Esophagus mucosa (tissue), 1 donor: ENCODE measurements at regions not wholly inside any gene's neighbourhood (a gene's known extent, or its start where the extent isn't known, plus 50 kb on each side); places are given as distances from the start of the nearest gene placed in this dataset.

Experiments used
- ATAC-seq: fragments of 200-7000 bp; cut with Tn5 transposase; one replicate; pipeline ENCODE4 v1.9.1; 2020
- donor health status: DM: yes; HTN: yes; CAD: no.

- peak; percentile 78 for ATAC-seq
These were observed 435.8 kb upstream of the MGMT start for GRCh38 chr10:129030996-129031843.

DNA sequence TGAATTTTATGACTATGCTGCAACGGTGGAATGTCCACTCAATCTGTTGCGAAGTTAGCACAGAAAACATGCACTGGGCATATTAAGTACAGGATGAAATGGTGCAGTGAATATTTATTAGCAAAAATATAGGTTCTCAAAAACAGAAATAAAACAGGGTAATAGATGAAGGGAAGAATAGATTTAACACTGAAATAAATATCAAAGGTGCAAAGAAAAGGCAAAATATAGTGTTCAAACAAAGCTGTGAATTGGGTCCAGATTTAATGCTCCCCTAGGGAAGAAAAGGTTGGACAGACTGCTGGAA, 435.2 kb upstream of the MGMT start:
- ATAC-seq: no peak

GRCh38 chr10:129032372-129033313, 434.4 kb upstream of the MGMT start:
- ATAC-seq: no peak

- ATAC-seq: no peak
These were observed 433.7 kb upstream of the MGMT start for GRCh38 chr10:129033340-129033739.

GRCh38 chr10:129033790-129034272, 433.2 kb upstream of the MGMT start:
- ATAC-seq: no peak

DNA sequence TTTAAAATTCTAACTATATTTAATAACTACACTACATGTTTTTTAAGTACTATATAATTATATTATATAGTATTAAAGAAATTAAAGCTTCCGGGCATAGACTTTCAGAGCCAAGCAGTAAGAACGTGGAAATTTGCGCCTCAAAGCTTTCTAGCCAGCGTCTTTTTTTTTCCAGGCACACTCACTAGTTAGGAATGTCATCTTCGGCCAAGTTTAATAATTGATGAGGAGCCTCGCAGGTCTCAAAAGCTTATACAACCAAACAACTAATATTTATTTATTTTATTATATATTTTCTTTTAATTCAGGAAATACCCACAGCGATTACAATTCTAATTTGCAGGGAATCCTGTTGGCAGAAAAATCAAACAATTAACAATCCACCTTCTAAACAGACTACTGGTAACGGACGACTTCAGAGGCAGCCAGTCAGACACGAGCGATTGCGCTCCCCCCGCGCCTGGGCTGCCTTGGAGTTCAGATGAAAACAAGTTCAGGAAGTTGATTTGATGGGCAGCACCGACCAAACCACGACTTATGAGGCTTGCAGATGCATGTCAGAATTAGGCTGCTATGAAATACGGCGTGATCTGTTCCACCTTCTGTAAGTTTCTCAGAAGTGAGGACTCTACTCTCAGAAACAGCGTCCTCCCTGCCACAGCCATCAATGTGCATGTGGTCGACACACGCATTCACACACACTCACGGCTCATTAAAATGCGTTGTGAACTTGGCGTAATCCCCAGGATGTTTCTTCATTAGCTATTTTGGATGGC, 431.8 kb upstream of the MGMT start:
- ATAC-seq: no peak

DNA sequence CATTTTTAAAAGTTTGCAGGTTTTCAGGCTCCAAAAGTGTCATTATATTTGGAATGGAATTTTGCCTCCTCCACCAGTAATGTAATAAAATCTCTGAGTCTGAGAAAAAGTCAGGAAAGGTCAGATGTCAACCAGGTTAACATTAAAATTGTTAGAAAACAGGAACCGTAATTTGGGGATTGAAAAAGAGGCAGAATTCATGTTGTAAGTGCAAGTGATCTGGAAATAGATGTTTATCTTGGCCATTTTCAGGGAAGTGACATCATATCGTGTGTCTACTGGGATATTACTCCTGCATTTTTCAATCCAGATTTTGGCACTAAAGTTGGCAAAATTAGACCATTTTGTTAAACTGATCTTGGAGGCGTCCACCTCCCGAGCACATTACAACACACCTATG, 428.5 kb upstream of the MGMT start:
- ATAC-seq: no peak

DNA sequence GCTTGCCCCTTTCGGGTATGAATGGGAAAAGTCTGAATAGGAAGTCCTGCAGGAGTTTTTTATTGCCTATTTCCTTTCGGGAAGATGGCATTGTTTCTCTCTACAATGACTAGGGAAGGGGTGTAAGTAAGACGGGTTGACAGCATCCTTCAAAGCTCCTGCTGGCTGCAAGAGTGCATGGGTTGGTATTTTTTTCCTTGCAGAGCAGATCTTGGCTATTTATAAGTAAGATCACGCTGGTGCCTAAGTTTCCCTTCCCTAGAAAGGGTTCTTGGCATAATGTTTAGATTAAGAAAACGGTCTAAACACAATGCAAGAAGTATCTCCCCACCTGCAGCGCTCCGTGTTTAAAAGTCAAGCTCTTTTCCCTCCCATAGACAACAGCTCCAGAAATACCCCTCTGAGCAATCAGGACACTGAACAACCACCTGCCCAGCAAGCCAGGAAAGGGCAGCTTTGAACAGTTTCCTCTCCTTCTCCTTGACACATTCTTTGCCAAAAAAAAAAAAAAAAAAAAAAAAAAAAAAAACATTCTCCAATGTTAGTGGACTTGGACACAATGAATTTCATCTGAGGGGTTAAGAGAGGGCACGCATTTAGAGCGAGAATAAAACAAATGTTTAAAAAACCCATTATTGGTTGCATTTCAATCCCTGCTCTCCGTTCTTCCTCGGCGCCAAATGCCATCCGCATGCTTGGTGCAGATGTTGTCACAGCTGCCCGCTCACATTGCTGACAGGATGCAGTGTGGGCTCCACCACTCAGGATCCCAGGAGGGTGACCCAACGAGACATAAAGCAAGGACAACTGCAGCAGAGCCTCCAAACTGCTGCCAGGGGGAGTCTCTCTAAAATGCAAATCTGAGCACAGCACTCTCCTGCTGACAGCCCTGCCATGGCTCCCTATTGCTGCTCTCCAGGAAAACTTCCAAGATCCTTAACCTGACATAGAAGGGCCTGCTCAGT, 427.4 kb upstream of the MGMT start:
- ATAC-seq: no peak

- no peak for ATAC-seq
These were observed 426.7 kb upstream of the MGMT start for GRCh38 chr10:129040377-129040776.

GRCh38 chr10:129041916-129042315, 425.1 kb upstream of the MGMT start:
- no peak for ATAC-seq

DNA sequence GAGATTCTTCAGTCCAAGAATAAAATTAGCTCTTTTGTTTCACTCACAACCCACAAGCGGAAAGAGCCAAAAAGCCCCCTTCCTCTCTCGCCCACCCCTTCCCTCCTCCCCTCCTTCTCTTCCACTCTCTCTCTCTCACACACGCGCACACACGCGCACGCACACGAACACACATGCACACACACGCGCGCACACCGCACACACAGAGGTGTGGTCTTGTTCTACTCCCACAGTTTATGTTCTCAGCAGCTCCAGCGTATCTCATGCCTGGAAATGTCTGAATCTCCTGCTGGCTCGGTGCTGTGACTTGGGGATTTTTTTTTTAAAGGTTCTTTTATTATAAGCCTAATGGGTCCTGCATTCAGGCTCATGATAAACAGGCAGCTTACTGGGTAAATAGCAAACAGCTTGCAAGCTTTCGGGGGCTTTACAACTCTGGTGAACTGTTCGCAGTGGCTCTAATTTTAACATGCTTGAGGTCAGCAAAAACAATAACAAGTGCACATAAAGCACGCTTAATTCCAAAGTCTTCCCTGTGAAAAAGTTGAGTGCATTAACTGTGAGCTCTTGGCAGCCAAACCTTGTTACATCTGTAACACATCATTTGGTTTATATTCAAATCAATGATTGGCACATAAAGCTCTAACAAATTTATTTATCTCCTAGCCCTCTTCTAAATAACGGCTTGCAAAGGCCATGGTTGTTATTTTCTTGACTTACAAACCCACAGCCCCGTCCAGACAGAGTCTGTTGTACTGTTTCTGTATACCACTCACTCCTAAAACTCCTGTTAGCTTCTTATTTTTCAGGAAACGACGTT, 424.1 kb upstream of the MGMT start:
- ATAC-seq: no peak

- ATAC-seq: no peak
These were observed 423.4 kb upstream of the MGMT start for GRCh38 chr10:129043691-129044090.

DNA sequence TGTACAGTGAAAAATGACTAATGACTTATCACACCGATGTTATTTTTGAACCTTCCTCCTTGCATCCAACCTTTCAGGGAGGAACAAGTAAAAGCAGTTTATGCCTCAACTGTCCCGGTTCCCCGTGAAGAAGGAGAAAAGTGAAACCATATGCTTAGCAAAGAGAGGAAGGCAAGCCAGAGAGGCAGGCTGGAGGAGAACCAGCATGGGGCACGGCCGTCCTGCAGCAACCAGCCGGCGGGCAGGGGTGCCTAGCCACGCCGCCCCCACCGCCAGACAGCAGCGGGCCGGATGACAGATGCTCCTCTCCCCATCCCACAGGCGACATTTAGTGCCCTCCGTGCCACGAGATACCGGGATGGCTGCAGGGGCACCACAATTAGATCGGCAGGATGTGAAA, 421.4 kb upstream of the MGMT start:
- ATAC-seq: no peak

DNA sequence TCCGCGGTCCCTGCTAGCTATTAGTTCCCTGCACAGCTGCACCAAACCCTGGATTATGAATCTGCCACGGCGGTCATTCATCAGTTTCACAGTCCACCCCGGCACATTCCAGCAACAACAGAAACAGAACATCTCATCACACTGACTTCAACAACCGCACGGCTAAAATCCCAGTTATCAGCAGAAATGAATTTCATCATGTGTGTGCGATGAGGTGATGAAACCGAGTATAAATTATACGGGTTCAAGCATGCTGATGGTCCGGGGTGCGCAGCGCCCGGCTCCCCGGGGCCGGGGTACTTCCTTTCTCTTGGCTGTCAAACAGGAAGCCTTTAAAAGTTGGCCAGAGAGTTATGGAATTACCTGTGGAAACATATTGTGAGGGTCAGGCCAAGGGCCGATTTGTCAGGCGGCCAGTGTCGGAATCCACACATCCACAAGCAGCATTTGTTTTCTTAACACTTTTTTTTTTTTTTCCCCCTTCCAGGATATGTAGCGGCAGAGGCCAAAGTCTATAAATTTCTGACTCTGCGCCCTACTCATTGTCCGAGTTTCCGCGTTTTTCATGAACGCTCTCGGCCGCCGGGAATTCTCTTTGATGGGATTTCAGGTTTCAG, 420.9 kb upstream of the MGMT start:
- ATAC-seq: no peak

GRCh38 chr10:129046962-129047361, 420.1 kb upstream of the MGMT start:
- ATAC-seq: no peak

GRCh38 chr10:129047600-129047999, 419.4 kb upstream of the MGMT start:
- ATAC-seq: no peak

DNA sequence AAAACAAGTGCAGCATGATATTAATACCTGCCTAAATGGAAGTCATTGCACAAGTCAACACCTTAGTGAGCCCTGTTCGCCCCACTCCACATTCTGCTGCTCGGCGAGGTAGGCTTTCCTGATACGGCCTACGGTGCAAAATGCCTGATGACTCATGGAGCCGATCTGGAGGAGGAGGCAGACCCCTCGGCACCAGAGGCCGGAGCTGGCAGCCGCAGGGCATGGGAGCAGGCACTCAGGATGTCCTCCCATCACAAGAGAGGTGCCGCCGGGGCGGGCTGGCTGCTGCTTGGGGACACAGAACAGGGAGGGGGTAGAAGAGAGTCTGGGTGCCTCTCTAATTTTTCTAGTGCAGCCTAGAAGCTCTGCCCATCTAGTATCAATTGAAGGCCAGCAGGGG, 418.5 kb upstream of the MGMT start:
- no peak for ATAC-seq

DNA sequence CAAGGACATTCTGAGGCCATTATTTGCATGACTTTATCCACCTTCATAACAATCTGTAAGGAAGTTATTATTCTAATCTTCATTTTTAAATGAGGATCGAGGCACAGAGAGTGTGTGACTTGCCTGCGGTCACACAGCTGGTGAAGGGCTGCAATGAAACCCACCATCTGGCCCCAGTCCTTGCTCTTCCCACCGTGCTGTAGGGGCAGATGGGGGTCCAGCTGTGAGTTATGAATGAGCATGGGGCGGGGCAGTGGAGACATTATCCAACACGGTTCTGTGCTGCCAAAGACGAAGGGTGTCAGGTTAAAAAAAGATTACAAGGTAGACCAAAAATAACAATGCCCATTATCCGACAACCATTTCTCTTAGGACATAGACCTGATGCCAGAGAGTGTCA, 417.5 kb upstream of the MGMT start:
- ATAC-seq: no peak

DNA sequence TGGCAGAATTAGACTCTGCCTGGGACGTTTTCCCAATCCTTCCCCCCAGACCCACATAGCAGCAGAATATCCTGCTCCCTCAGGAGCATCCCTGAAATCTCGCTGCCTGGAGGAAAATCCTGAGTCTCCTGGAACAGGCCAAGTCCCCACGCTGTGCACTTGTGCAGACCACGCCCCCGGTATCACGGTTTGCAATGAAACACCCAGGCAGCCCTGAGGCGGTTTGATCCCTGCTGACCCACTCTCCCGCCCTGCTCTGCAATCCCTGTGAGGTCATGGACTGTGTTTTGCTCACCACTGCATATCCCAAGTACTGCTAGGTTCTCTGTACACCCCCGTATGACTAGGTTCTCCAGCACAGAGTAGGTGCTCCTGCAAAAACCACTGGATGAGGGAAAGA, 411.8 kb upstream of the MGMT start:
- ATAC-seq: no peak

DNA sequence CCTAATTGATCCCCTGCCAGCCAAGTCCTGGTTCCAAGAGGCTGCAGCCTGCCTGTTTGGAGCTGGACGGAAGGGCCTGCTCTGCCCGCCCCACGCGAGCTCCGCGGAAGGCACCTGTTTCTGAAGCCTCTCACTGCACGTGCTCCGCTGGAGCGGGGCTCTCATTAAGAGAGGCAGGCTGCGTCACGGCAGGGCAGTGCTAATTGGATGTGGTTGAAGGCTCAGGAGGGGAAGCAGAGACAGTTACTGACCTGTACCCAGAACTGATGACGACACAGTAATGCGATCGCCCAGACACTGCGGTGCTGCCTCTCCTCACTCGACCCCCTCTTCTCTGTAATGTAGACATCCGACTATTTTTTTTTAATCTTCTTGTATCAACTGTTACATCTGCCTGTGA, 411.1 kb upstream of the MGMT start:
- no peak for ATAC-seq
